ENCODE measurements at regions not wholly inside any gene's neighbourhood (a gene's known extent, or its start where the extent isn't known, plus 50 kb on each side); places are given as distances from the start of the nearest gene placed in this dataset.

- no peak for DNase-seq
These were observed 391.0 kb upstream of the PTPRD start for GRCh38 chr9:11003836-11004235.

- no peak for DNase-seq
These were observed 398.9 kb upstream of the PTPRD start for GRCh38 chr9:11011696-11012095.

GRCh38 chr9:11016081-11016480 is 403.3 kb upstream of the PTPRD start:
- DNase-seq = no peak

GRCh38 chr9:11023201-11023600 is 410.4 kb upstream of the PTPRD start:
- DNase-seq = no peak

- DNase-seq = no peak
These were observed 413.0 kb upstream of the PTPRD start for GRCh38 chr9:11025775-11026174.

GRCh38 chr9:11038366-11038765 is 425.6 kb upstream of the PTPRD start:
- no peak for DNase-seq

GRCh38 chr9:11039006-11039405 is 426.2 kb upstream of the PTPRD start:
- no peak for DNase-seq

GRCh38 chr9:11045589-11045988 is 432.8 kb upstream of the PTPRD start:
- no peak for DNase-seq

GRCh38 chr9:11063263-11063662 is 450.5 kb upstream of the PTPRD start:
- no peak for DNase-seq

- DNase-seq = no peak
These were observed 452.1 kb upstream of the PTPRD start for GRCh38 chr9:11064909-11065308.

- DNase-seq = no peak
These were observed 459.4 kb upstream of the PTPRD start for GRCh38 chr9:11072176-11072575.

- no peak for DNase-seq
These were observed 473.8 kb upstream of the PTPRD start for GRCh38 chr9:11086561-11086960.

- no peak for DNase-seq
These were observed 476.1 kb upstream of the PTPRD start for GRCh38 chr9:11088821-11089374.

GRCh38 chr9:11092974-11093373 is 480.2 kb upstream of the PTPRD start:
- no peak for DNase-seq

GRCh38 chr9:11097020-11097419 is 484.2 kb upstream of the PTPRD start:
- no peak for DNase-seq

- no peak for DNase-seq
These were observed 490.7 kb upstream of the PTPRD start for GRCh38 chr9:11103525-11103924.

- no peak for DNase-seq
These were observed 494.4 kb upstream of the PTPRD start for GRCh38 chr9:11107196-11107595.

- DNase-seq = no peak
These were observed 515.4 kb upstream of the PTPRD start for GRCh38 chr9:11128156-11128555.

- DNase-seq = no peak
These were observed 523.0 kb upstream of the PTPRD start for GRCh38 chr9:11135851-11136250.

GRCh38 chr9:11141357-11141756 is 528.6 kb upstream of the PTPRD start:
- DNase-seq = no peak

- DNase-seq = no peak
These were observed 530.4 kb upstream of the PTPRD start for GRCh38 chr9:11142965-11143738.

GRCh38 chr9:11144746-11145145 is 531.9 kb upstream of the PTPRD start:
- DNase-seq = no peak

GRCh38 chr9:11148189-11148588 is 535.4 kb upstream of the PTPRD start:
- DNase-seq = no peak

- DNase-seq = no peak
These were observed 536.3 kb upstream of the PTPRD start for GRCh38 chr9:11149065-11149464.

GRCh38 chr9:11158063-11158462 is 545.3 kb upstream of the PTPRD start:
- no peak for DNase-seq
